ENCODE measurements at regions not wholly inside any gene's neighbourhood (a gene's known extent, or its start where the extent isn't known, plus 50 kb on each side); places are given as distances from the start of the nearest gene placed in this dataset.

GRCh38 chr2:180161415-180161814, 154.3 kb upstream of the CWC22 start:
- Histone ChIP-seq H3K4me3 (replicated peaks; ENCODE audit: insufficient read depth, low read length) (no peak overlapping the region), H3K27ac (replicated peaks) (no peak overlapping the region), H3K27me3 (ENCODE audit: insufficient read depth, poor library complexity, severe bottlenecking) (no peaks in the 10 kb centered on the region)
- no peak for TF ChIP-seq REST (IDR thresholded peaks at IDR 0.05; ENCODE audit: insufficient replicate concordance, low read depth)
- DNase-seq (ENCODE audit: low read depth in 1 of 2, low spot score in 1 of 2): no peak

DNA sequence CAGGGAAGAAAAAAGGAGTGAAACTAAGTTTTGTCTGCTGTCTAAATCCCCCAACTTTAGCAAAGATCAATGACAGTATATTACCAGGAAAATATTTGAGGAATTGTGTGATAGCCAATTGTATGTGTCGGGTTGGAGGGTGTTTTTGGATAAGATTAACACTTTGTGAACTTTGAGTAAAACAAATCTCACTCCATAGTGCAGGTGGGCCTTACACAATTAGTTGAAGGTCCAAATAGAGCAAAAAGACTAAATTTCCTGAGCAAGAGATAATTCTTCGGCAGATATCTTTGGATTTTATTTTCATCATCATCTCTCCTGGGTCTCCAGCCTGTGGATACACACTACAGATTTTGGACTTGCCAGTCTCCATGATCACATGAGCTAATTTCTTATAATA, 152.8 kb upstream of the CWC22 start:
- TF ChIP-seq REST (IDR thresholded peaks at IDR 0.05; ENCODE audit: insufficient replicate concordance, low read depth): no peak
- no peak for TF ChIP-seq POLR2AphosphoS5 (IDR thresholded peaks at IDR 0.05; ENCODE audit: low read depth)
- no peak for TF ChIP-seq SPI1 (IDR thresholded peaks at IDR 0.05; ENCODE audit: borderline replicate concordance, low read depth)
- Histone ChIP-seq H3K27ac (replicated peaks) (no peak overlapping the region), H3K4me3 (replicated peaks; ENCODE audit: insufficient read depth, low read length) (no peak overlapping the region), H3K27me3 (ENCODE audit: insufficient read depth, poor library complexity, severe bottlenecking) (no peaks in the 10 kb centered on the region)
- no peak for DNase-seq (ENCODE audit: low read depth in 1 of 2, low spot score in 1 of 2)

GRCh38 chr2:180158961-180159360, 151.9 kb upstream of the CWC22 start:
- Histone ChIP-seq H3K27ac (replicated peaks) (no peak overlapping the region), H3K27me3 (ENCODE audit: insufficient read depth, poor library complexity, severe bottlenecking) (no peaks in the 10 kb centered on the region), H3K4me3 (replicated peaks; ENCODE audit: insufficient read depth, low read length) (no peak overlapping the region)
- DNase-seq (ENCODE audit: low read depth in 1 of 2, low spot score in 1 of 2): no peak
- no peak for TF ChIP-seq REST (IDR thresholded peaks at IDR 0.05; ENCODE audit: insufficient replicate concordance, low read depth)
- TF ChIP-seq SPI1 (IDR thresholded peaks at IDR 0.05; ENCODE audit: borderline replicate concordance, low read depth): no peak
- no peak for TF ChIP-seq CTCF (IDR thresholded peaks at IDR 0.05; ENCODE audit: insufficient read depth, low read length)
- TF ChIP-seq GABPA (IDR thresholded peaks at IDR 0.05; ENCODE audit: low read depth): no peak
- no peak for TF ChIP-seq POLR2AphosphoS5 (IDR thresholded peaks at IDR 0.05; ENCODE audit: low read depth)

DNA sequence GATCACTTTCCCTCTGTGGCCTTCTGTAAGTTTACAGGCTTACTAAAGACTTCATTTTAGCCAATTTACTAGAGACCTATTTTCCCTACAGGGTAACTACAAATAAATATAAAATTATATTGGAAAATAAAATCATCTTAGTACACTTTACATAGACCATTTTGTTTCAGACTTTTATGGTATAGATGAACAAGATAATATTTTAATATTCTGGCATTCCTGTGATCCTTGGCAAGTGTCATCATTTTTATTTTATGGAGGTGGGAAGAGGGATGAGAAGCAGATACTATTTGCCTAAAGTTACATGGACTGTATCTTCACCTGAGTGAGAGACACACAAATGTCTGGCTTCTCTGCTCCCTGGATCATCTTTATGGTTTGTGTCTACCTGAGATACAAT, 149.6 kb upstream of the CWC22 start:
- Histone ChIP-seq H3K27ac (replicated peaks) (no peak overlapping the region), H3K27me3 (ENCODE audit: insufficient read depth, poor library complexity, severe bottlenecking) (no peaks in the 10 kb centered on the region), H3K4me3 (replicated peaks; ENCODE audit: insufficient read depth, low read length) (no peak overlapping the region)
- TF ChIP-seq POLR2AphosphoS5 (IDR thresholded peaks at IDR 0.05; ENCODE audit: low read depth): no peak
- no peak for TF ChIP-seq GABPA (IDR thresholded peaks at IDR 0.05; ENCODE audit: low read depth)
- TF ChIP-seq SPI1 (IDR thresholded peaks at IDR 0.05; ENCODE audit: borderline replicate concordance, low read depth): no peak
- no peak for TF ChIP-seq REST (IDR thresholded peaks at IDR 0.05; ENCODE audit: insufficient replicate concordance, low read depth)
- no peak for TF ChIP-seq CTCF (IDR thresholded peaks at IDR 0.05; ENCODE audit: insufficient read depth, low read length)
- DNase-seq (ENCODE audit: low read depth in 1 of 2, low spot score in 1 of 2): no peak
